GM06990 (cell line): ENCODE measurements at regions not wholly inside any gene's neighbourhood (a gene's known extent, or its start where the extent isn't known, plus 50 kb on each side); places are given as distances from the start of the nearest gene placed in this dataset.

Source experiments
- DNase-seq: peaks from one replicate; pipeline ENCODE4 v3.0.0-alpha.2; 2011; ENCODE audit not compliant: insufficient read length; ENCODE audit errors: extremely low read depth
- H3K27me3 ChIP-seq: replicated peaks from 2 replicates; pipeline ENCODE4 v1.6.0; 2011; ENCODE audit warnings: low read length; ENCODE audit not compliant: control insufficient read depth, insufficient read depth
- H3K36me3 ChIP-seq: 2 replicates; pipeline ENCODE4 v1.5.1; 2011; ENCODE audit warnings: low read length; ENCODE audit not compliant: control insufficient read depth, insufficient read depth
- H3K4me3 ChIP-seq: replicated peaks from 2 replicates; pipeline ENCODE4 v1.5.1; 2011; ENCODE audit warnings: low read depth, mild to moderate bottlenecking, control low read depth, low read length
- TF ChIP-seq, protein P1 (sequence below): IDR thresholded peaks from 2 replicates; pipeline ENCODE4 v1.5.1; 2011; ENCODE audit warnings: low read length, control low read depth, mild to moderate bottlenecking, inconsistent platforms; ENCODE audit not compliant: insufficient read depth, poor library complexity, severe bottlenecking

DNA sequence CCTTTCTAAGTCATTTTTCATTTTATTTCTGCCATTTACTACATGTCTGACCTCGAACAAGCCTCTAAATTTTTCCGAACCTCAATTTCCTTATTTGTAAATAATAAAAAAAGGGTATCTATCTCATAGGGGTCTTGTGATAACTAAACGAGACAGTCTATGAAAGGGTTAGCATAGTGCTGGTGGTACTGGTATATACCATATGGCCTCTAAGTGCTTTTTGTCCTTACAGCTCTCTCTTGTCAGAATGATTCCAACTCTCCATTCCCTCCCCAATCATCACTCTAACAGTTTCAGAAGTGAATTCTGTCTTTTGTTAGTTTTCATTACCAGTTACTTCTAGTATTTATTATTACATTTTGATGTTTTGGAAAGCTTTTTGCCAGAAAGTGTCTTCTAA is 85.5 kb upstream of the ACTBL2 start:
- TF ChIP-seq, protein P1, sequence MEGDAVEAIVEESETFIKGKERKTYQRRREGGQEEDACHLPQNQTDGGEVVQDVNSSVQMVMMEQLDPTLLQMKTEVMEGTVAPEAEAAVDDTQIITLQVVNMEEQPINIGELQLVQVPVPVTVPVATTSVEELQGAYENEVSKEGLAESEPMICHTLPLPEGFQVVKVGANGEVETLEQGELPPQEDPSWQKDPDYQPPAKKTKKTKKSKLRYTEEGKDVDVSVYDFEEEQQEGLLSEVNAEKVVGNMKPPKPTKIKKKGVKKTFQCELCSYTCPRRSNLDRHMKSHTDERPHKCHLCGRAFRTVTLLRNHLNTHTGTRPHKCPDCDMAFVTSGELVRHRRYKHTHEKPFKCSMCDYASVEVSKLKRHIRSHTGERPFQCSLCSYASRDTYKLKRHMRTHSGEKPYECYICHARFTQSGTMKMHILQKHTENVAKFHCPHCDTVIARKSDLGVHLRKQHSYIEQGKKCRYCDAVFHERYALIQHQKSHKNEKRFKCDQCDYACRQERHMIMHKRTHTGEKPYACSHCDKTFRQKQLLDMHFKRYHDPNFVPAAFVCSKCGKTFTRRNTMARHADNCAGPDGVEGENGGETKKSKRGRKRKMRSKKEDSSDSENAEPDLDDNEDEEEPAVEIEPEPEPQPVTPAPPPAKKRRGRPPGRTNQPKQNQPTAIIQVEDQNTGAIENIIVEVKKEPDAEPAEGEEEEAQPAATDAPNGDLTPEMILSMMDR = no peak
- Histone ChIP-seq H3K36me3 (no peaks in the 10 kb centered on the region), H3K27me3 (no peaks in the 10 kb centered on the region), H3K4me3 (no peak overlapping the region)
- DNase-seq = no peak

DNA sequence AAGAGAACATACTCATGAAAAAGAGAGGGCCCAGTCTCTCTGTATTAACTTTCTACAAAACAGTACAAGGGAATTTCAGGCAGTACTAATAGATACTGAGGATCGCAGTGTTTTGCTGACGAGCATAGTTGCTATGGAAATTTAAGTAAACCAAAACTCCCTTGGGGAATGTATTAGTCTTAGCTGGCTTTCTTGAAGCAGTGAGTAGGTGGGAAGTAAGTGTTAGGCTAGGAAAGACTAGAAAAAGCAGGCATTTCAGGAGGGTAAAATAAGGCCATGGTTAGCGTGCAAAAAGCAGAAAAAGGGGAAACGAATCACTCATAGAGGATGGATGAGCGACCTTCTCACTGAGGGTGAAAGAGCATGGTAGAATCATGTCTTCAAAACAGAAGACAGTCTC is 84.3 kb upstream of the ACTBL2 start:
- TF ChIP-seq, protein P1 = no peak
- no peak for DNase-seq
- Histone ChIP-seq H3K36me3 (no peaks in the 10 kb centered on the region), H3K27me3 (no peaks in the 10 kb centered on the region), H3K4me3 (no peak overlapping the region)

DNA sequence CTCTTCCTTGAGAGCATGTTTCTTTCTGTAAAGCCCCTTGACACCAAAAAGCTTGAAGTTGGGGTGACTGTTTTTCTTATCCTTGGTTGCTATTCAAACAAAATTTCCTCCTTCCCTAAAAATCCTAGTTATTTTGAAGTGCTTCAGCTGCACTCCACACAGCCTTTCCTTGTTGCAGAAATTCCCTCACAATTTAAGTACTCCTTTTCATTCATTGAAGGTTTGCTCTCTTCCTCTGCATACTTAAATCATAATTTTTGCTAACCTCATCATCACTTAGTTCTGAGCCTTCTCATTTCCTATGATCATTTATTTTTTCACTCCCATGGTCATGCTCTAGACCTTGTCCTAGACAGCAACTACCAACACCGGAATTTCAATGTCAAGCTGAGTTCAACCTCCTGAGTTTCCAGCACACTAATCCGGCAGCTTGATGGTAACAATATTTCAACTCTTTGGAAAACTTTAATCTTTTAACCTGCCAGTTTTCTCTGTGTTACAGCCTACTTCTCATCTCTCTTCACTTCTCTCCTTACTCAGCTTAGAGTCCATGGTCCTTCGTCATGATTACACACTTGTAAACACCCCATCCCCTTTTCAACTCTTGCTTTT is 78.7 kb upstream of the ACTBL2 start:
- no peaks in the 10 kb centered on the region for H3K36me3 ChIP-seq
- no peak for DNase-seq
- H3K4me3 ChIP-seq = no peak overlapping the region
- TF ChIP-seq, protein P1 = no peak
- H3K27me3 ChIP-seq = no peaks in the 10 kb centered on the region

DNA sequence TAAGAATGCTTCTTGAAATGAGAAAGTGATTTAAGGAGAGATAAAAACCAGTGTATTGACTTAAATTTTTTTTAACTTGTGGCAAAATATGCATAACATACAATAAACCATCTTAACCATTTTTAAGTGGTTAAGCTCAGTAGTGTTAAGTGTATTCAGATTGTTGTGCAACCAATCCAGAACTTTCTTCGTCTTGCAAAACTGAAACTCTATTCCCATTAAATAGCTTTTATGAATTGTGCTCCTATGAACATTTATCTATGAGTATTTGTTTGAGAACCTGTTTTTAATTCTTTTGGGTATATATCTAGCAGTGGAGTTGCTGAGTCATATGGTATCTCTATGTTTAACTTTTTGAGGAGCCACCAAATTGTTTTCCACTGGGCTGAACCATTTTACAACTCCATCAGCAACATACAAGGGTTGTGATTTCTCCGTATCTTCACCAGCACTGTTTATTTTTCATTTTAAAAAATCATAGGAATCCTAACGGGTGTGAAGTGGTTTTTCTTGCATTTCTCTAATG is 76.6 kb upstream of the ACTBL2 start:
- TF ChIP-seq, protein P1 = no peak
- Histone ChIP-seq H3K27me3 (no peaks in the 10 kb centered on the region), H3K4me3 (no peak overlapping the region), H3K36me3 (no peaks in the 10 kb centered on the region)
- DNase-seq = no peak

DNA sequence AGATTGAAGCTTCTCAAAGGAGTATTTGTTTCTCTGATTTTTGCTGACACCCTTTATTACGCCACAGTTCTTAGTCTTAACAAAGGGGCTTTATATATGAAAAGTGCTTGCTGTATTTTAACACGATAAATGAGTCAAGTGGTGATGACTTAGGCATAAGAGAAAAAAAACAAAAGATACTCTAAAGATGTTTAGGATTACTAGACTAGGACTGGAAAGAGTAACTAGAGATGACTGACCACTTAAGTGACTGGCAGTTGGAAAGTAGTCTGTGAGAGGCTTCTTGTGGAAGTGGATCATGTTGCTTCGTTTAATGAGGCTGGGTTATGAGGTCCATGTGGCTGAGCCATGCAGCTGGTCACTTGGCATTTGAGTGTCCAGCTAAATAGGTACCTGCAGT is 69.4 kb upstream of the ACTBL2 start:
- Histone ChIP-seq H3K27me3 (no peaks in the 10 kb centered on the region), H3K4me3 (no peak overlapping the region), H3K36me3 (no peaks in the 10 kb centered on the region)
- no peak for DNase-seq
- TF ChIP-seq, protein P1 = no peak

DNA sequence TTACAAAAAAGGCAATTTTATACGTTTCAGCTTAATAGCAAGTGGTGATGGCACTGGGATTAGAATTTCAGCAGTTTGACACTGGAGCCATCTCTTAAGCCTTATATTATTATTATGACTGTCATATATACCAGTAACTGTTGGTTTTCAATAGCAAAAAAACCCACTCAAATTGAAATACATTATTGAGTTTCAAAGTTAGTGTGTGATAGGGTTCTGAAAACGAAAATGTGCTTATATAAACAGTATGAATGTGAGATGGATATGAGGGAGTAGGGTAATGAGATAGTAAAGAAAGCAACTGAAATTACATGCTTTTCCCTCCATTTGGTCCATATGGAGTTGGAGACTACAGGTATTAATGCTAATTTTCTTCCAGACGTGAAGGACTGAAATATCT is 68.6 kb upstream of the ACTBL2 start:
- H3K27me3 ChIP-seq = no peaks in the 10 kb centered on the region
- DNase-seq = no peak
- no peak overlapping the region for H3K4me3 ChIP-seq
- TF ChIP-seq, protein P1 = no peak
- no peaks in the 10 kb centered on the region for H3K36me3 ChIP-seq
